Stimulated activated CD4-positive, alpha-beta T cell treated with anti-CD3 and anti-CD28 coated beads, Interleukin-4, amount 100 ng/mL, for 4 hours (primary cell): ENCODE measurements at regions not wholly inside any gene's neighbourhood (a gene's known extent, or its start where the extent isn't known, plus 50 kb on each side); places are given as distances from the start of the nearest gene placed in this dataset.

Experiments used
- DNase-seq, 2 experiments: peaks; one replicate each; pipeline ENCODE4 v3.0.0-alpha.2; 2020

GRCh38 chr13:50197705-50198104 is 182.5 kb downstream of the KCNRG start:
- DNase-seq, result no peak

- DNase-seq, result no peak
Observed at GRCh38 chr13:50198508-50198907, 183.3 kb downstream of the KCNRG start.

GRCh38 chr13:50200569-50200968 is 185.3 kb downstream of the KCNRG start:
- DNase-seq, result no peak

- DNase-seq, result no peak
Observed at GRCh38 chr13:50200988-50201387, 185.7 kb downstream of the KCNRG start.

- DNase-seq, result no peak
Observed at GRCh38 chr13:50202485-50202884, 187.2 kb downstream of the KCNRG start.

GRCh38 chr13:50203256-50203941 is 188.2 kb downstream of the KCNRG start:
- no peak for DNase-seq

GRCh38 chr13:50205581-50205980 is 190.3 kb downstream of the KCNRG start:
- DNase-seq, result no peak

- no peak for DNase-seq
Observed at GRCh38 chr13:50208826-50209335, 193.6 kb downstream of the KCNRG start.

- DNase-seq, result no peak
Observed at GRCh38 chr13:50209631-50210030, 194.4 kb downstream of the KCNRG start.

- DNase-seq, result no peak
Observed at GRCh38 chr13:50213526-50213925, 198.3 kb downstream of the KCNRG start.

- no peak for DNase-seq
Observed at GRCh38 chr13:50214514-50214913, 199.3 kb downstream of the KCNRG start.

GRCh38 chr13:50215399-50215798 is 200.2 kb downstream of the KCNRG start:
- no peak for DNase-seq

- DNase-seq, result no peak
Observed at GRCh38 chr13:50219743-50220142, 204.5 kb downstream of the KCNRG start.

GRCh38 chr13:50220938-50221337 is 205.7 kb downstream of the KCNRG start:
- no peak for DNase-seq

GRCh38 chr13:50222569-50223332 is 207.5 kb downstream of the KCNRG start:
- no peak for DNase-seq

- peak in 1 of 2 experiments; percentile 24 for DNase-seq
Observed at GRCh38 chr13:50224534-50224933, 209.3 kb downstream of the KCNRG start.

GRCh38 chr13:50225193-50226155 is 210.2 kb downstream of the KCNRG start:
- no peak for DNase-seq

- DNase-seq, result no peak
Observed at GRCh38 chr13:50226515-50227155, 211.4 kb downstream of the KCNRG start.

GRCh38 chr13:50227361-50227760 is 212.1 kb downstream of the KCNRG start:
- DNase-seq, result no peak

- DNase-seq, result no peak
Observed at GRCh38 chr13:50228527-50228926, 213.3 kb downstream of the KCNRG start.

GRCh38 chr13:50229960-50230661 is 214.9 kb downstream of the KCNRG start:
- no peak for DNase-seq

- no peak for DNase-seq
Observed at GRCh38 chr13:50230662-50230978, 215.4 kb downstream of the KCNRG start.
